K562 (cell line): ENCODE measurements at regions not wholly inside any gene's neighbourhood (a gene's known extent, or its start where the extent isn't known, plus 50 kb on each side); places are given as distances from the start of the nearest gene placed in this dataset.

Experiments used
- GATA2 ChIP-seq: sonication (generic); formaldehyde crosslinking; IDR thresholded peaks from 2 replicates; pipeline ENCODE4 v1.4.0; 2020; ENCODE audit warnings: mild to moderate bottlenecking, missing genetic modification reagents
- SMARCC2 ChIP-seq: fragments of 450-650 bp; IDR thresholded peaks from 2 replicates; pipeline ENCODE4 v1.6.1; 2017; ENCODE audit warnings: antibody characterized with exemption, moderate library complexity, mild to moderate bottlenecking, low read depth
- TF ChIP-seq, protein P1 (sequence below): sonication (generic); formaldehyde crosslinking; IDR thresholded peaks from 2 replicates; pipeline ENCODE4 v1.5.0; 2020; ENCODE audit warnings: missing genetic modification reagents
- TF ChIP-seq, protein P2 (sequence below), 3 experiments: IDR thresholded peaks in 2 of 3; conservative IDR thresholded peaks in 1 of 3; 2 replicates each; pipeline ENCODE4 v1.5.1; 2011 to 2012; ENCODE audit warnings: low read length in 3 of 3, mild to moderate bottlenecking in 3 of 3, control low read depth in 2 of 3, improper control_type of control experiment in 1 of 3, inconsistent platforms in 1 of 3, low read depth in 1 of 3, mixed read lengths in 1 of 3, moderate library complexity in 1 of 3; ENCODE audit not compliant: insufficient read depth in 2 of 3

DNA sequence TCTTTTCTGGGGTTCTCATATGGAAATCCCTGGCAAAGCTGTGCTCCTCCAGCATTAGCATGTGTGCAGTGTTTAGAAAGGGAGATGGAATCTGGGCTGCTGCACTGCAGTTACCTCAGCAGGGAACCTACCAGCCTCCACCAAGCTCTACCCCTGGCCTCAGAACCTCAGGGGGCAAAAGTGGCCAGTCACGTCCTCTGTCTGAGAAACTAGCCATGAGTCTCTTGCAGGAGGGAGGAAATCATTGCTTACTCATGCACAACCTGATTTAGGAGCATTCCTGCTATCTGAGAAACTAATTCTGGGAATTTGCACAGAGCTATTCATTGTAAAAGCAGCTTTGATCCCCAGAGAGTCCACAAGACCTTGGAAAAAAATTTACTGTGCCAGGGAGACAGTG lies 80.6 kb upstream of the IPO9 start:
- TF ChIP-seq, protein P1, sequence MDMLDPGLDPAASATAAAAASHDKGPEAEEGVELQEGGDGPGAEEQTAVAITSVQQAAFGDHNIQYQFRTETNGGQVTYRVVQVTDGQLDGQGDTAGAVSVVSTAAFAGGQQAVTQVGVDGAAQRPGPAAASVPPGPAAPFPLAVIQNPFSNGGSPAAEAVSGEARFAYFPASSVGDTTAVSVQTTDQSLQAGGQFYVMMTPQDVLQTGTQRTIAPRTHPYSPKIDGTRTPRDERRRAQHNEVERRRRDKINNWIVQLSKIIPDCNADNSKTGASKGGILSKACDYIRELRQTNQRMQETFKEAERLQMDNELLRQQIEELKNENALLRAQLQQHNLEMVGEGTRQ (CRISPR knock-in tag), result no peak
- TF ChIP-seq GATA2 (CRISPR knock-in tag) (no peak), SMARCC2 (no peak)
- TF ChIP-seq, protein P2, sequence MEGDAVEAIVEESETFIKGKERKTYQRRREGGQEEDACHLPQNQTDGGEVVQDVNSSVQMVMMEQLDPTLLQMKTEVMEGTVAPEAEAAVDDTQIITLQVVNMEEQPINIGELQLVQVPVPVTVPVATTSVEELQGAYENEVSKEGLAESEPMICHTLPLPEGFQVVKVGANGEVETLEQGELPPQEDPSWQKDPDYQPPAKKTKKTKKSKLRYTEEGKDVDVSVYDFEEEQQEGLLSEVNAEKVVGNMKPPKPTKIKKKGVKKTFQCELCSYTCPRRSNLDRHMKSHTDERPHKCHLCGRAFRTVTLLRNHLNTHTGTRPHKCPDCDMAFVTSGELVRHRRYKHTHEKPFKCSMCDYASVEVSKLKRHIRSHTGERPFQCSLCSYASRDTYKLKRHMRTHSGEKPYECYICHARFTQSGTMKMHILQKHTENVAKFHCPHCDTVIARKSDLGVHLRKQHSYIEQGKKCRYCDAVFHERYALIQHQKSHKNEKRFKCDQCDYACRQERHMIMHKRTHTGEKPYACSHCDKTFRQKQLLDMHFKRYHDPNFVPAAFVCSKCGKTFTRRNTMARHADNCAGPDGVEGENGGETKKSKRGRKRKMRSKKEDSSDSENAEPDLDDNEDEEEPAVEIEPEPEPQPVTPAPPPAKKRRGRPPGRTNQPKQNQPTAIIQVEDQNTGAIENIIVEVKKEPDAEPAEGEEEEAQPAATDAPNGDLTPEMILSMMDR (IDR thresholded peaks at IDR 0.05 in 2 of 3, conservative IDR thresholded peaks at IDR 0.05 in 1 of 3; ENCODE audit: insufficient read depth in 2 of 3, low read depth in 1 of 3, low read length in 3 of 3), result no peak
